Panc1 (cell line): ENCODE measurements at regions not wholly inside any gene's neighbourhood (a gene's known extent, or its start where the extent isn't known, plus 50 kb on each side); places are given as distances from the start of the nearest gene placed in this dataset.

Experiments
- POLR2AphosphoS5 ChIP-seq: IDR thresholded peaks from 2 replicates; pipeline ENCODE4 v1.6.1; 2012; ENCODE audit warnings: mild to moderate bottlenecking, low read depth, low read length, moderate library complexity
- SIN3A ChIP-seq: IDR thresholded peaks from 2 replicates; pipeline ENCODE4 v1.6.1; 2012; ENCODE audit warnings: low read depth, mild to moderate bottlenecking, low read length, moderate library complexity, borderline replicate concordance; ENCODE audit not compliant: insufficient read depth
- TF ChIP-seq, protein P1 (sequence below): fragments of 450-650 bp; IDR thresholded peaks from 2 replicates; pipeline ENCODE4 v1.5.1; 2017; ENCODE audit warnings: mild to moderate bottlenecking

DNA sequence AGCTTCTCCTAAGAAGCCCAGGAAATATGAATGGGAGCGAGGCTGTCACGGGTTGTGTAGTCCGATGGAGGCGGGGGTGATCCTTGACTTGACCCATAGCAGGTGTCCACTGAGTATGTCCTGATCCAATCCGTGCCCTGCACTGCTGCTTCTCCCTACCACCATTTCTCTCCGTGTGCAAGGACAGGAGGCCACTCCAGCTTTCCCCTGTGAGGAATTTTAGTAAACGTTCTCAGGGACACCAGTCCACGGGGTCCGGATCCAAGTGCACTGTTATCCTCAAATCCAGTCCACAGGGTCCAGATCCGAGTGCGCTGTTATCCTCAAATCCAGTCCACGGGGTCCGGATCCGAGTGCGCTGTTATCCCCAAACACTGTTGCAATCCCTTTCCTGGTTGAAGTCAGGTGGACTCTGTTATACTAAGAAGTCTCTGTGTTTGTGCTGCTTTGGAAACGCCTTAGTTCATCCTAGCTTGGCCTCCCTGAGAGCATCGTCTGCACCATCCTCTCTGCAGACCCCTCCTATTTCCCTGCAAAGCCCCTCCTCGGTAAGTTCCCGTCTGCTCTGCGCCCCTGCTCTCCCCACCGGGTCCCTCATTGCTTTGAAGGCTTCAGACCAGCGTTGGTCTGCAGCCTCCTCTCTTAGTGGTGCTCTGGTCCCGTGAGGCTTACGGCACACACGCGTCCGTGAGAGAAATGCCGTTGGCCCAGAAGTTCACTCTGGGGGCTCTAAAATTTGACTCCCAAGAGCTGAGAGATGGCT lies 303.5 kb downstream of the TEX29 start:
- TF ChIP-seq POLR2AphosphoS5 (no peak), SIN3A (no peak)
- TF ChIP-seq, protein P1, sequence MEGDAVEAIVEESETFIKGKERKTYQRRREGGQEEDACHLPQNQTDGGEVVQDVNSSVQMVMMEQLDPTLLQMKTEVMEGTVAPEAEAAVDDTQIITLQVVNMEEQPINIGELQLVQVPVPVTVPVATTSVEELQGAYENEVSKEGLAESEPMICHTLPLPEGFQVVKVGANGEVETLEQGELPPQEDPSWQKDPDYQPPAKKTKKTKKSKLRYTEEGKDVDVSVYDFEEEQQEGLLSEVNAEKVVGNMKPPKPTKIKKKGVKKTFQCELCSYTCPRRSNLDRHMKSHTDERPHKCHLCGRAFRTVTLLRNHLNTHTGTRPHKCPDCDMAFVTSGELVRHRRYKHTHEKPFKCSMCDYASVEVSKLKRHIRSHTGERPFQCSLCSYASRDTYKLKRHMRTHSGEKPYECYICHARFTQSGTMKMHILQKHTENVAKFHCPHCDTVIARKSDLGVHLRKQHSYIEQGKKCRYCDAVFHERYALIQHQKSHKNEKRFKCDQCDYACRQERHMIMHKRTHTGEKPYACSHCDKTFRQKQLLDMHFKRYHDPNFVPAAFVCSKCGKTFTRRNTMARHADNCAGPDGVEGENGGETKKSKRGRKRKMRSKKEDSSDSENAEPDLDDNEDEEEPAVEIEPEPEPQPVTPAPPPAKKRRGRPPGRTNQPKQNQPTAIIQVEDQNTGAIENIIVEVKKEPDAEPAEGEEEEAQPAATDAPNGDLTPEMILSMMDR: no peak
